Endothelial cell of umbilical vein (primary cell): ENCODE measurements at regions not wholly inside any gene's neighbourhood (a gene's known extent, or its start where the extent isn't known, plus 50 kb on each side); places are given as distances from the start of the nearest gene placed in this dataset.

Experiments used
- EZH2 ChIP-seq: IDR thresholded peaks from 2 replicates; pipeline ENCODE4 v1.6.1; 2012; ENCODE audit warnings: borderline replicate concordance, low read depth, mild to moderate bottlenecking, moderate library complexity, low read length, inconsistent platforms; ENCODE audit not compliant: severe bottlenecking
- GATA2 ChIP-seq: IDR thresholded peaks from 2 replicates; pipeline ENCODE4 v1.7.0; 2011; ENCODE audit warnings: low read depth, mild to moderate bottlenecking, moderate library complexity, mixed read lengths, low read length; ENCODE audit not compliant: insufficient read length, insufficient read depth
- POLR2A ChIP-seq: IDR thresholded peaks from 2 replicates; pipeline ENCODE4 v1.6.1; 2012; ENCODE audit warnings: low read depth, mild to moderate bottlenecking, control low read depth, low read length
- TF ChIP-seq, protein P1 (sequence below), 2 donors: IDR thresholded peaks; 1 replicate in 1 of 2; 2 replicates in 1 of 2; pipeline ENCODE4 v1.5.1; 2011; ENCODE audit warnings: low read length in 2 of 2, mild to moderate bottlenecking in 2 of 2, moderate library complexity in 2 of 2, control low read depth in 1 of 2, inconsistent platforms in 1 of 2, low read depth in 1 of 2; ENCODE audit not compliant: insufficient read depth in 1 of 2; ENCODE audit errors: extremely low read depth in 1 of 2

DNA sequence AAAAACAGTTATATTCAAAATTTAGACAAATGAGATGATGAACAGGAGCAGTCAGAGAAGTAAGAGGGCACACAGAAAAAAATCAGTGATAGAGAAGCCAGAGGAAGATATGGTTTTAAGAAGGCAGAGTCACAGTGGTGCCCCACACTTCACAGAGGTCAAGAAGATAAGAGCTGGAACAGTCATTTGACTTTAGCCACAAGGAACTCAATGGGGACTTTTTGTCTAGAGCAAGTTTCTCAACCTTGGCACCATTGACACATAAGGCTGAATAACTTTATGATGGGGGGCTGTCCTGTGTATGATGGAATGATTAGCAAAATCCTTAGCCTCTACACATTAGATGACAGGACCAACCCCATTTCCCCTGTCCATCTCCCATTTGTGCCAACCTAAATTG, 172.8 kb upstream of the PLEKHG7 start:
- no peak for TF ChIP-seq POLR2A
- TF ChIP-seq, protein P1, sequence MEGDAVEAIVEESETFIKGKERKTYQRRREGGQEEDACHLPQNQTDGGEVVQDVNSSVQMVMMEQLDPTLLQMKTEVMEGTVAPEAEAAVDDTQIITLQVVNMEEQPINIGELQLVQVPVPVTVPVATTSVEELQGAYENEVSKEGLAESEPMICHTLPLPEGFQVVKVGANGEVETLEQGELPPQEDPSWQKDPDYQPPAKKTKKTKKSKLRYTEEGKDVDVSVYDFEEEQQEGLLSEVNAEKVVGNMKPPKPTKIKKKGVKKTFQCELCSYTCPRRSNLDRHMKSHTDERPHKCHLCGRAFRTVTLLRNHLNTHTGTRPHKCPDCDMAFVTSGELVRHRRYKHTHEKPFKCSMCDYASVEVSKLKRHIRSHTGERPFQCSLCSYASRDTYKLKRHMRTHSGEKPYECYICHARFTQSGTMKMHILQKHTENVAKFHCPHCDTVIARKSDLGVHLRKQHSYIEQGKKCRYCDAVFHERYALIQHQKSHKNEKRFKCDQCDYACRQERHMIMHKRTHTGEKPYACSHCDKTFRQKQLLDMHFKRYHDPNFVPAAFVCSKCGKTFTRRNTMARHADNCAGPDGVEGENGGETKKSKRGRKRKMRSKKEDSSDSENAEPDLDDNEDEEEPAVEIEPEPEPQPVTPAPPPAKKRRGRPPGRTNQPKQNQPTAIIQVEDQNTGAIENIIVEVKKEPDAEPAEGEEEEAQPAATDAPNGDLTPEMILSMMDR (IDR thresholded peaks at IDR 0.05; ENCODE audit: extremely low read depth in 1 of 2, insufficient read depth in 1 of 2, low read depth in 1 of 2, low read length in 2 of 2): no peak
- no peak for TF ChIP-seq GATA2
- no peak for TF ChIP-seq EZH2
